ACC112 (cell line): ENCODE measurements at regions not wholly inside any gene's neighbourhood (a gene's known extent, or its start where the extent isn't known, plus 50 kb on each side); places are given as distances from the start of the nearest gene placed in this dataset.

Experiments used
- H2AFZ ChIP-seq: fragments of 200-600 bp; sonication (generic); one replicate; pipeline ENCODE4 v1.6.0; 2017; ENCODE audit warnings: antibody characterized with exemption, low read length; ENCODE audit not compliant: unreplicated experiment
- H3K27ac ChIP-seq: fragments of 200-600 bp; sonication (generic); 2 replicates; pipeline ENCODE4 v1.5.1; 2014; ENCODE audit warnings: low read depth, mild to moderate bottlenecking, antibody characterized with exemption, low read length, moderate library complexity
- H3K27me3 ChIP-seq: fragments of 200-600 bp; sonication (generic); 2 replicates; pipeline ENCODE4 v1.6.1; 2014; ENCODE audit warnings: mild to moderate bottlenecking, antibody characterized with exemption, low read length, moderate library complexity, mixed read lengths; ENCODE audit not compliant: insufficient read depth
- H3K36me3 ChIP-seq: fragments of 200-600 bp; sonication (generic); 2 replicates; pipeline ENCODE4 v1.6.1; 2016; ENCODE audit warnings: mild to moderate bottlenecking, antibody characterized with exemption, low read length, moderate library complexity, mixed read lengths; ENCODE audit not compliant: insufficient read depth
- H3K4me1 ChIP-seq: fragments of 200-600 bp; sonication (generic); one replicate; pipeline ENCODE4 v1.6.1; 2016; ENCODE audit warnings: low read length, mixed read lengths; ENCODE audit not compliant: insufficient read depth, unreplicated experiment, control insufficient read depth
- H3K4me3 ChIP-seq: fragments of 200-600 bp; sonication (generic); 2 replicates; pipeline ENCODE4 v1.5.1; 2014; ENCODE audit warnings: mild to moderate bottlenecking, low read depth, low read length
- H3K79me2 ChIP-seq: fragments of 200-600 bp; sonication (generic); one replicate; pipeline ENCODE4 v1.6.0; 2016; ENCODE audit warnings: low read length; ENCODE audit not compliant: control insufficient read depth, unreplicated experiment, insufficient read depth

DNA sequence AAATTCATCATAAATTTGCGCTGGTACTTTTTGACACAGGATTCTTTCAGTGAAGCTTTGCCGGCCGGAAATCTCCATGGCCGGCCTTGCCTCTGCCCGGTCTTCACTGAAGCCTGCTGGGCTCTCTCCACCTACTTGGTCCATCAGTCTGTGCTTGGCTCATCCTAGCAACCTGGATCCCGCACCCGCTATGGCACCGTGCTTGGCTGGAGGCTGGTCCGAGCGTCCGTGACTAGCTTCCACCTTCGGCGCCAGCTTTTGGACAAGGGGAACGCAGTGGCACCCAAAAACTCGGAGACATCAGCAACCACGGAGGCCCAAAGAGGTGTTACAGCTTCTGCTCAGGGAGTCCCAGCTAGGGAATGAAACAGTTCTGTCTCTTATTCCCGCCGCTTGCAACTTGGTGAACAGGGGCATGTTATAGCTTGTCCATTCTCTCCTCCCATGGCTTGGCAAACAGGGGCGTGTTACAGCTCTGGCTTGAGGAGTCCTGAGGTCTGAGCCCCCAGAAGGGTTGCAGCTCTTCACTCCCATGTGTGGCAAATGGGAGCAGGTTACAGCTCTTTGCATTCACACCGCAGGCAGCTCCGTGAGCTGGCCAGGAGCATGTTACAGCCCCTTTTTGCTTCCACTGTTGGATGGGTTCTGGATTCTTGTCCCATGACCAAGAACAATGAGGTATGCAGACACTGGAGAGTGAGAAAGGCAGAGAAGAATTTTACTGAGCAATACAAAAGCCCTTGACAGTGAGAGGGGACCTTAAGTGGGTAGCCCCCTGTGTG lies 204.2 kb downstream of the DIPK2A start:
- H3K36me3 ChIP-seq, result no peaks in the 10 kb centered on the region; the same call in 1 of the 2 replicates
- no peaks in the 10 kb centered on the region for H3K4me1 ChIP-seq
- H2AFZ ChIP-seq, result no peak overlapping the region
- H3K27me3 ChIP-seq, result no peaks in the 10 kb centered on the region
- H3K27ac ChIP-seq, result no peak overlapping the region
- H3K79me2 ChIP-seq, result no peaks in the 10 kb centered on the region
- H3K4me3 ChIP-seq, result no peak overlapping the region

DNA sequence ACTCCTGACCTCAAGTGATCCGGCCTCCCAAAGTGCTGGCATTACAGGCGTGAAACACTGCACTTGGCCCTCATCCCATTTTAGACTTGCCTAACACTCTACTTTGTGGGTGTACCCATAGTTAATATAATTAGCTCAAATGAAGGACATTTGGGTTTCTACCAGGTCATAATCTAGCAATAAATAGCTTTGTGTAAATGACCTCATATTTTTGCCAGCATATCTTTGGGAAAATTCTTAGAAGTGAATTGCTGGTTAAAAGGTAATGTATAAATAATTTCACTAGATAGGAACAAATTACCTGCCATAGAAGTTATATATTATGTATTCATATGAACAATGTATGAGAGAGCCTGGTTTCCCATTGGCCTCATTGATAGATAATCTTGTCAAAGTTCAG lies 206.0 kb downstream of the DIPK2A start:
- H3K36me3 ChIP-seq, result no peaks in the 10 kb centered on the region; the same call in 1 of the 2 replicates
- H3K4me3 ChIP-seq, result no peak overlapping the region
- no peak overlapping the region for H2AFZ ChIP-seq
- H3K27me3 ChIP-seq, result no peaks in the 10 kb centered on the region
- H3K4me1 ChIP-seq, result no peaks in the 10 kb centered on the region
- H3K27ac ChIP-seq, result no peak overlapping the region
- no peaks in the 10 kb centered on the region for H3K79me2 ChIP-seq

DNA sequence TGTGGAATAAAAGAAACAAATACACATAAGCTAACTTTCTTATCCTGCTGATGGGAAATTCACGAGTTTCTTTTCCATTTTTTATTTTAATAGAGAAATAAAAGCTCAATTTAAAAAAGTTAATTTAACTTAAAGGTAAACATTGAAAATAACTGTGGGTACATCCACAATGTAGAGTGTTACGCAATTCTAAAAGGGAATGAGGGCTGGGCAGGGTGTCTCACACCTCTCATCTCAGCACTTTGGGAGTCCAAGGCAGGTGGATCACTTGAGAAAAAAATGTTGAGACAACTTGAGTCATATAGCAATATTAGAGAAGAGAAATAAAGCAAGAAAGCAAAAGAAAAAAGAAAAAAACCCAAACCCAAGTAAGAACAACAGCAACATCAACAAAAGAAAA lies 207.0 kb downstream of the DIPK2A start:
- Histone ChIP-seq H3K4me1 (no peaks in the 10 kb centered on the region), H3K36me3 (no peaks in the 10 kb centered on the region; the same call in 1 of the 2 replicates), H2AFZ (no peak overlapping the region), H3K79me2 (no peaks in the 10 kb centered on the region), H3K27ac (no peak overlapping the region), H3K27me3 (no peaks in the 10 kb centered on the region), H3K4me3 (no peak overlapping the region)

DNA sequence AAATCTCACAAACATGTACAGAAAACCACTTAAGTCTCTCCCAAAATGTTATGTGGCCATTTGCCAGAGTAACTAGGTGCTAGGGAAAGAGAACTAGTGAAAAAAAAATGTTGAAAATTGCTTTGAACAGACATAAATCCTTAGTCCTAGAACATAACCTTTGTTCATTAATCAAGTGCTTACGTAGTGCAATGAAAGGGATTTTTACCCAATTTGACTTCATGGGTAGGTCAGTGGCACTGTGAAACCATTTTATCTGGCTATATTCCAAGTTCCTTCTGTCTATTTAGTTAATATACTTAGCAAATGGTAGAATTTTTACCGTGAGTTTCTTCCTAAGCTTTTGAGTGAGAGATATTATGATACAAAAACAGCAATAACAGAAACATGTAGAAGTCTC lies 209.4 kb downstream of the DIPK2A start:
- H3K4me3 ChIP-seq, result no peak overlapping the region
- H3K79me2 ChIP-seq, result no peaks in the 10 kb centered on the region

DNA sequence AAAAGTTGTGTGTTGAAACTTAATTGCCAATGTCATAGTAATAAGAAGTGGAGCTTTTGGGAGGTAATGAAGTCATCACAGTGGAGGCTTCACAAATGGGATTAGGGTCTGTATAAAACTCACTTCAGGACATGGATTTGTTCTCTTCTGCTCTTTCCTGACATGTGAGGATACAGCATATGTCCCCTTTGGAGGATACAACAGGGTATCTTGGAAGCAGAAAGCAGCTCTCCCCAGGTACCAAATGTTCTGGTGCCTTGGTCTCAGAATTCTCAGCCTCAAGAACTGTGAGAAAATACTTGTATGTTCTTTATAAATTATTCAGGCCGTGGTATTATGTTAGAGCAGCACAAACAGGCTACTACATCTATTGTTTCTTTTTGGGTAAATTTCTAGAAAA lies 210.9 kb downstream of the DIPK2A start:
- Histone ChIP-seq H3K79me2 (no peaks in the 10 kb centered on the region), H3K27me3 (no peaks in the 10 kb centered on the region), H2AFZ (no peak overlapping the region), H3K27ac (no peak overlapping the region), H3K4me3 (no peak overlapping the region), H3K36me3 (0 out of 2 replicates have a peak, but pooled peaks cover 7% of the 10 kb centered on the region), H3K4me1 (peaks cover 4% of the 10 kb centered on the region)

More for the DNA sequence above, 209.4 kb downstream of the DIPK2A start:
- no peaks in the 10 kb centered on the region for H3K27me3 ChIP-seq
- H3K36me3 ChIP-seq, result peaks cover 7% of the 10 kb centered on the region; the same call in 1 of the 2 replicates
- H2AFZ ChIP-seq, result no peak overlapping the region
- H3K27ac ChIP-seq, result no peak overlapping the region
- H3K4me1 ChIP-seq, result peaks cover 4% of the 10 kb centered on the region

DNA sequence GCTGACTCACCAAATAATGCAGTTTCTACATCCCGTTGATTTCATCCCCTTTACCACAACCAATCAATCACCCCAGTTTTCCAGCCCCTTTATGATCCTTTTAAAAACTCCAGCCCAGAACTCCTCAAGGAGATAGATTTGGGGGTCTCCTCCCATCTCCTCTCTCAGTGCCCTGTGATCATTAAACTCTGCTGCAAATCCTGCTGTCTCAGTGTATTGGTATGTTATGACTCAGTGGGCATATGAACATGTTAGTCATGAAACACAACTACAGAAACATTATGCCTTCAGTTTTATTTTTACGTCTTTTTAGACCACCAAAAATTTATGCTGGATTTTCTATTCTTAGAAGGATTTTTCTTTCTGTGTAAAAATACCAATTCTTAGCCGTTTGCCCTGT lies 213.7 kb downstream of the DIPK2A start:
- Histone ChIP-seq H3K79me2 (no peaks in the 10 kb centered on the region), H3K27ac (no peak overlapping the region), H3K27me3 (no peaks in the 10 kb centered on the region), H3K4me3 (peak overlapping the region; percentile 26; the same call in 1 of the 2 replicates), H2AFZ (no peak overlapping the region), H3K4me1 (peaks cover 4% of the 10 kb centered on the region), H3K36me3 (0 out of 2 replicates have a peak, but pooled peaks cover 7% of the 10 kb centered on the region)

DNA sequence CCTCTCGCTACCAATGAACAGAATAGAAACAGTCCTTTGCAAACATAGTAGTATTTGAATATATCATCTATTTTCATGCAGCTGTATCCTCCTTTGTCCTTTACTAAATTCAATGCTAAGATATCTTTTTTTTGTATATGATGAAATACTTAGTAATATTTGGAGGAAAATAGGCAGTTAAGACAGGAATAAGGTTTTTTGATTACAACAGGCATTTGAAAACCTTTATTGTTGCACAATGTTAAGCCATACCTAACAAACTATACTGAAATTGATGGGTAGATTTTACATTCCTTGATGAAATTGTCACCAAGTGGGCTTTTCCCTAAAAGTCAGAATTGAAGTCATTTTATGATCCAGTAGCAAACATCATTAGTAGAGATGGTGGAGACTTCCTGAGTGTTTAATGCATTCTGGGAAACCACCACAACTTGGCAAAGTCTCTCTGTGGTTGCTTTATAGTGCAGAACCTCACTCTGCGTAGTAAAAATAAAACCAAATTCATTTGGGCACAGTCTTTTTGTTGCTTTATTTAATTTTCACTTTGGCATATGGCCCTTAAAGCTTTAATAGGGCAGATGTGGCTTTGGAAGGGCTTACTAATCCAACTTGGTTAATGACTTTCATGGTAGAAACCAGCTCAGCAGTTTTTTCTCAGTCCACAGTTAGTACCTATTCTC lies 216.0 kb downstream of the DIPK2A start:
- H2AFZ ChIP-seq, result no peak overlapping the region
- no peak overlapping the region for H3K4me3 ChIP-seq
- H3K27ac ChIP-seq, result no peak overlapping the region
- peaks cover 4% of the 10 kb centered on the region for H3K4me1 ChIP-seq
- no peaks in the 10 kb centered on the region for H3K27me3 ChIP-seq
- no peaks in the 10 kb centered on the region for H3K79me2 ChIP-seq
- H3K36me3 ChIP-seq, result 0 out of 2 replicates have a peak, but pooled peaks cover 7% of the 10 kb centered on the region

DNA sequence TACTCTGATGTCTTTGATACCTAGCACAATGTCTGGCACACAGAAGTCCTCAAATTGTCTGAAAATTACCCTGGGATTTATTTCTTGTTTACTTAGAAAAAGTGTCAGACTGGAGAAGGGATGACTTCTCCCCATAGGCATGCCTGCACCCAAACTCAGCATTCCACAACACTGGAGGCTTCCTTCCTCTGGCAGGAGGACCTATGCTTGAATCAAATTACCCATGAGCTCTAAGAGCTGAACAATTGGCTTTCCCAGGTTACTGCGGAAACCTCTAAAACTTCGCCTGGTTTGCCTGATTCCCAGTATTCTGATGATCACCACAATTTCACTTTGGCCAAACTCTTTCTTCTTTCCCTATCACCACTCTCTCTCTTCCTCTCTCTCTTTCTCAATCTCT lies 217.4 kb downstream of the DIPK2A start:
- no peak overlapping the region for H3K27ac ChIP-seq
- H3K36me3 ChIP-seq, result 0 out of 2 replicates have a peak, but pooled peaks cover 7% of the 10 kb centered on the region
- no peak overlapping the region for H3K4me3 ChIP-seq
- H3K4me1 ChIP-seq, result peaks cover 4% of the 10 kb centered on the region
- H3K27me3 ChIP-seq, result no peaks in the 10 kb centered on the region
- H3K79me2 ChIP-seq, result no peaks in the 10 kb centered on the region
- H2AFZ ChIP-seq, result no peak overlapping the region

DNA sequence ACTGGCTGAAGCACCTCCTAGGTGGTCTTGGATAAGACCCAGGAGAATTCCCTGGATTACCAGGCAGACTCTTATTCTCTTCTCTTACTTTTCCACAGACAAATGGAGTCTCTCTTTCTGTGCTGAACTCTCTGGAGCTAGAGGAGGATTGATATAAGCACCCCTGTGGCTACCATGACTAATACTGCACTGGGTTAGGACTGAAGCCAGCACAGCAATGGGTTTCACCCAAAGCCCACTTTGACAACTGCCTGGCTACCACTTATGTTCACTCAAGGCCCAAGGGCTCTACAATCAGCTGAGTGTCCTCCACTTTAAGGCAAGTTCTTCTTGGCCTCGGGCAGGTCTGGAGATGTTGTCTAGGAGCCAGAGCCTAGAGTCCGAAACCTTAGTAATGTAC lies 225.5 kb downstream of the DIPK2A start:
- H3K4me1 ChIP-seq, result no peaks in the 10 kb centered on the region
- no peaks in the 10 kb centered on the region for H3K79me2 ChIP-seq
- no peaks in the 10 kb centered on the region for H3K27me3 ChIP-seq
- H3K27ac ChIP-seq, result no peak overlapping the region
- H2AFZ ChIP-seq, result no peak overlapping the region
- H3K36me3 ChIP-seq, result no peaks in the 10 kb centered on the region
- H3K4me3 ChIP-seq, result no peak overlapping the region

DNA sequence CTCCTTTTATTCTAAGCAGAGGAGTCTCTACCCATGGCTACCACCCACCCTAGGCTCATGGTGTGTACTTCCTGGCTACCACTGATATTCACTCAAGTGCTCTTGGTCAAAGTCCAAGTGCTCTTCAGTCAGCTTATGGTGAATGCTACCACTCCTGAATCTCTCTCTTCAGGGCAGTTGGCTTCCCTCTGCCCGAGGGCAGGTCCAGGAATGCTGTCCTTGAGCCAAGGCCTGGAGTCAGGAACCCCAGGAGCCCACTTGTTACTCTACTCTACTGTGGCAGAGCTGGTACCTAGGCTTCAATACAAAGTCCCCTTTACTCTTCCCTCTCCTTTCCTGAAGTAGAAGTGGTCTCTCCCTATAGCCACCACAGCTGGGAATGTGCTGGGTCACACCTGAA lies 226.0 kb downstream of the DIPK2A start:
- Histone ChIP-seq H3K27me3 (no peaks in the 10 kb centered on the region), H3K4me1 (no peaks in the 10 kb centered on the region), H2AFZ (no peak overlapping the region), H3K4me3 (no peak overlapping the region), H3K27ac (no peak overlapping the region), H3K79me2 (no peaks in the 10 kb centered on the region), H3K36me3 (no peaks in the 10 kb centered on the region)

DNA sequence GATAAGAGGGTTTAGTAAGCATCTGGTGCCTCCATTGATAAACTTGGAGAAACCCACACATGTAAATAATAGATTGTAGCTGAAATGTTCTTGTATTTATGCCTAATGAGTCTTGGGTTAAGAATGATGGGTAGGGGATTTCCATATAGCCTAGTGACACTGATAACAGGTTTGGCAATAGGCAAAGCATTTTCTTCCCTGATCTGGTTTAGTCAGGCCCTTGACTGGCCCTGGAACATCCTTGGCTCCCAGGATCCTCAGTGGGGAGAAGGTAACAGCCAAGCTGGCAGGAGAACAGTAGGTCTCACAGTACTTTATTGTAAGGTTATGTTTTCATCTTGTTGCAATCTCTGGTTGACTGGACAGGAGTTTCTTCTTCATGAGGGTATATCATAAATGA lies 228.4 kb downstream of the DIPK2A start:
- Histone ChIP-seq H3K4me1 (no peaks in the 10 kb centered on the region), H3K4me3 (no peak overlapping the region), H3K79me2 (no peaks in the 10 kb centered on the region), H3K36me3 (no peaks in the 10 kb centered on the region), H2AFZ (no peak overlapping the region), H3K27me3 (no peaks in the 10 kb centered on the region), H3K27ac (no peak overlapping the region)
